IgD-negative memory B cell (primary cell): ENCODE measurements at regions not wholly inside any gene's neighbourhood (a gene's known extent, or its start where the extent isn't known, plus 50 kb on each side); places are given as distances from the start of the nearest gene placed in this dataset.

Experiments
- H3K27ac Mint-ChIP-seq, 3 donors: one replicate each; pipeline ENCODE4 v1.8.0; 2020 to 2022; ENCODE audit warnings: mild to moderate bottlenecking in 3 of 3, mixed read lengths in 3 of 3, moderate library complexity in 1 of 3
- H3K27me3 Mint-ChIP-seq: one replicate; pipeline ENCODE4 v1.8.0; 2021; ENCODE audit warnings: mixed read lengths
- H3K36me3 Mint-ChIP-seq: one replicate; pipeline ENCODE4 v1.8.0; 2020; ENCODE audit warnings: mild to moderate bottlenecking, mixed read lengths
- H3K4me1 Mint-ChIP-seq, 3 donors: one replicate each; pipeline ENCODE4 v1.8.0; 2020 to 2022; ENCODE audit warnings: mixed read lengths in 3 of 3, mild to moderate bottlenecking in 1 of 3
- H3K4me3 Mint-ChIP-seq, 4 donors: one replicate each; pipeline ENCODE4 v1.8.0; 2020 to 2022; ENCODE audit warnings: mild to moderate bottlenecking in 4 of 4, mixed read lengths in 4 of 4, moderate library complexity in 3 of 4
- H3K9me3 Mint-ChIP-seq, 3 donors: one replicate each; pipeline ENCODE4 v1.8.0; 2020 to 2021; ENCODE audit warnings: mixed read lengths in 3 of 3, mild to moderate bottlenecking in 1 of 3

DNA sequence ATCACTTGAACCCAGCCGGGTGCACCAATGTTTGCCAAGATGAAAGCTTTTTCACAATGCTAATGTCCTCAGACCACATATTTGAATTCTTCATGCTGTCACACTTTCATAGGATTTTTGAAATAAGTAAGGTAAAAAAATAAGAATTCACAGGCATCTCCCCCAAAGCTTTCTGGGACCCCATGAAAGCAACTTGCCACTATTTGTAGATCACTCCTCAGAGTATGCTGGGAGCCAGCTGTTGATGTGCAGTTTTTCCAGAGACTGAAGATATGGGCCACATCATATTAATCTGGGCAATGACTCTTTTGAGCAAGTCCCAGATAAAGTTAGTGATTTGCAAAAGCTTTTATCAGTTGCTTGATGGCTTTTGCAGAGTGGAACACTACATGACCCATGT, 507.9 kb downstream of the RASEF start:
- Mint-ChIP-seq H3K4me3 (no peak overlapping the region), H3K9me3 (no peaks in the 10 kb centered on the region), H3K36me3 (no peaks in the 10 kb centered on the region), H3K27ac (no peak overlapping the region), H3K27me3 (no peaks in the 10 kb centered on the region), H3K4me1 (no peaks in the 10 kb centered on the region)

DNA sequence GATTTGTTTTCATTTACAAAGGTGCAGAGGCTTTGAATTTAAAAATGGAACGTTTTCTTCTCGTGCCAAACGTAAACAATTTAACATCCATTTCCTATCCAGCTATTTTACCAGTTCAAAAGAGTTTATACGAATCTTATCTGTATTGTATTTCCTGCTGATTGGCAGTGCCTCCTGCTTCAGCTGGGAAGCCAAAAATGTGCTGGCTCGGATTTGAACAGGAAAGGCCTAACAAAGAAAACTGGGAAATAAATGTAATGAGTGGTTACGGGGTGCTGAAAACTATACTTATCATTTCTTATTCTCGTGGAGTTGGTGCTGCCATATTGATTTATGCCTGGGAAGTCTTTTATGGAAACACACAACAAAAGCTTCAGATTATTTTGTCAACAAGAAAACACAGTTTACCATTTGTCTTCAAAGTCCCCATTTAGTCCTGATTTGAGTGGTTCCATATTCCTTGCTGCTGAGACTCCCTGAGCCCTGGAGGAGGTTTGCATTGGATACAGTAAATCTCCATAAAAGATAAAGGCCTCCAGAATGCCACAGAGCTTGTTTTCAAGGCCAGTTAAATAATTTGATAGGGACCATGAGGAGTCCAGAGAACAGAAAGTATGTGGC, 507.4 kb downstream of the RASEF start:
- Mint-ChIP-seq H3K4me1 (no peaks in the 10 kb centered on the region), H3K27ac (no peak overlapping the region), H3K4me3 (no peak overlapping the region), H3K27me3 (no peaks in the 10 kb centered on the region), H3K36me3 (no peaks in the 10 kb centered on the region), H3K9me3 (no peaks in the 10 kb centered on the region)

DNA sequence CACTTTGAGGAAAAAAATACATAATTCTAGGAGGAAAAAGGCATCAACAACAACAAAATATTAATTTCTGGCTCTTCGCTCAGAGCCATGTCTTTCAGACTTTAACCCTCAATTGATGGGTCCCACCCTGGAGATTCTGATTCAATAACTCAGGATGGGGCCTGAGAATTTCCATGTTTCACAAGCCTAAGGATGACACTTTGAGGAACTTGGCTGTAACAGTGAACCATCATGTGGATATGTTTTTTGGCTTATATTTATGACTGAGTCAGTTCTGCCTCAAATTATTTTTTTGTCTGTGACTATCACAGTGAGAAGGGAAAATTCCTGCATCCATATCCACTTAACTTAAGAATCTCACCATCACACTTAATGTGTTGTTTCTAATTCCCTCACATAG, 504.6 kb downstream of the RASEF start:
- H3K4me1 Mint-ChIP-seq = no peaks in the 10 kb centered on the region
- H3K9me3 Mint-ChIP-seq = no peaks in the 10 kb centered on the region
- H3K27ac Mint-ChIP-seq = no peak overlapping the region
- no peaks in the 10 kb centered on the region for H3K36me3 Mint-ChIP-seq
- no peak overlapping the region for H3K4me3 Mint-ChIP-seq
- H3K27me3 Mint-ChIP-seq = no peaks in the 10 kb centered on the region

DNA sequence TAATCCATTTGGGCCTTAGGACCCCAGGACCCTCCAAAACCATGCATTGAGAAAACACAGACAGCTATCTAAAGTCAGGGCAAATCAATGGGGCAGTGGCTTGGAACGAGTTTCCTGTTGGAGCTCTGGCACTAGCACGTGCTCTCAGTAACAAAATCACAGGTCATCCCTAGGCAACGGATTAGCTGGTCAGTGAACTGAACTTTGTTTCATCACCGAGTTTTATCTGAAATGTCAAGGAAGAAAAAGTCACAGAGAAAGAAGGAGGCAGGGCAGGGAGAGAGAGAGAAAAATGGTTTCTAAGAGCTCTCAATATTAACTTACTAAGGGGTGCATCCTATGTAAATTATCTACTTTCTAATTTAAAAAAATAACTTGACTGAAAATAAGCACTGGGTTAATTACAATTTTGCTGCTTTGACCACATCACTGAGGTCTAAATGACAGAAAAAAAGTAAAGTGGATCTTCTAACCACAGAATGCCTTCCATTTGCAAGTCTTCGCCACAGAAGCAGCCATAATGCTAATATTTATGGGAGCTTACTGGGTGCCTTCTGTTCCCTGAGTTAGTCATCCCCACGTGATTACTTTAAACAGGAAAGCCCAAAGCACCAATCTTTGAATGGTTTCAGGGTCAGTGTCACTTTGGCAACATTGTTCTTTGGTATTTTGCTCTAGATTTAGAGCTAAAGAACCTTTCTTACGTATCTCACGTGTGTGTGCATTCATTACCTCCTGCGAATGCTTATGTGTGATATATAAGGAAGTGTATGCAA, 503.9 kb downstream of the RASEF start:
- Mint-ChIP-seq H3K4me1 (no peaks in the 10 kb centered on the region), H3K9me3 (no peaks in the 10 kb centered on the region), H3K4me3 (no peak overlapping the region), H3K36me3 (no peaks in the 10 kb centered on the region), H3K27me3 (no peaks in the 10 kb centered on the region), H3K27ac (no peak overlapping the region)

DNA sequence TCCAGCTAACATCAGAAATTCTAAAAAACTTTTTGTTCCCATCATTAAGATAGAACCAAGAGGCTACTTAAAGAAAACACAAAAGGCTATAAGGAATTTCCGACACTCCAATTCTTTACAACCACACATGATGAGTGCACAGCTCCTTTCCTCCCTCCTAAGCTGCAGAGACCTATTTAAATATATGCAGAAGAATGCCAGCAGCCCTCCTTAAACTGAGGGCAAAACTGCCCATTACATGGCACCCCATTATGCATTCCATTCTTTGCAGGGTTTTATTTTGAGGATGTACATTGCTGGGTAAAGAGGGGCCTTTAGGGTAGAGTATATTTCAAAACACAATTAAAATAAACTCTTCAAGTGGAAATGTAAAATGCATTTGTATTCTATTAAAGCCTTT, 502.9 kb downstream of the RASEF start:
- Mint-ChIP-seq H3K9me3 (no peaks in the 10 kb centered on the region), H3K4me3 (no peak overlapping the region), H3K36me3 (no peaks in the 10 kb centered on the region), H3K27me3 (no peaks in the 10 kb centered on the region), H3K4me1 (no peaks in the 10 kb centered on the region), H3K27ac (no peak overlapping the region)

DNA sequence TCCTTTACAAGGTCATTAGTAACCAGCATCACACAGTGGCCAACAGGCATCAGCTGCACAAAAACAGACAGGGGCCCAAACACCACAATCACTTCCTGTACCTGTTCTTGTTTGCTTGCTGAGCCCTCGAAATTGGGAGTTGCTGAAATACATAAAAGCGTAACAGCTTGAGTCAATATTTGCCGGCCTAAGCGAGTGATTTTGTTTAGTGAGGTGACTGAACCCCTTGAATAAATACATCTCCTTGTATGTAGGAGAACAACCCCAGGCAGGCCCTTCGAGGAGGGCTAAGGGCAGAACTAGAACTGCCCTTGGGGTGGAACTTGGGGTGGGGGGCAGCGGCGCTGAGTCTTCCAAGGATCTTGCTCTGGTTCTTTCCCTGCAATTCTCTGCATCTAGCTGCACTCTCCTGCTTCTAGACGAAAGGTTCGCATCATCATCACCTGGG, 502.5 kb downstream of the RASEF start:
- no peaks in the 10 kb centered on the region for H3K36me3 Mint-ChIP-seq

DNA sequence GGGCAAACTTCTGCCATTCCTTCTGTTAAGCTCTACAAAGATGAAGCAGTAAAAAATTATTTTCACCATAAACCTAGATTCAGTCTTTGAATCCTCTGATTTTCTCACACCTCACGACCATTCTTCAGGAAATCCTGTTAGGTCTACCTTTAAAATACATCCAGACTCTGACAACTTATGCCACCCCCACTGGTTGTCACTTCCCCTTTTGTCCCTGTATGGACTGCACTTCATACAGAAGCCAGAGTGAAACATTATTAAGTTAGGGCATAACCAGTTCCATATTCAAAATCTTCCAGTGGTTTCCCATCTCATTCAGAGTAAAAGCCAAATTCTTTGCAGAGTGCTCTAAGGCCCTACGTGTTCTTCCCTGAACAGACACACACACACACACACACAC, 499.8 kb downstream of the RASEF start:
- peaks cover 0 to 2% (median 0%) of the 10 kb centered on the region in 3 donors for H3K9me3 Mint-ChIP-seq
- H3K4me1 Mint-ChIP-seq = no peaks in the 10 kb centered on the region
- H3K36me3 Mint-ChIP-seq = no peaks in the 10 kb centered on the region
- no peaks in the 10 kb centered on the region for H3K27me3 Mint-ChIP-seq
- no peak overlapping the region for H3K27ac Mint-ChIP-seq
- H3K4me3 Mint-ChIP-seq = no peak overlapping the region

More for the DNA sequence above, 502.5 kb downstream of the RASEF start:
- Mint-ChIP-seq H3K4me3 (no peak overlapping the region), H3K9me3 (no peaks in the 10 kb centered on the region), H3K27me3 (no peaks in the 10 kb centered on the region), H3K4me1 (no peaks in the 10 kb centered on the region), H3K27ac (no peak overlapping the region)

DNA sequence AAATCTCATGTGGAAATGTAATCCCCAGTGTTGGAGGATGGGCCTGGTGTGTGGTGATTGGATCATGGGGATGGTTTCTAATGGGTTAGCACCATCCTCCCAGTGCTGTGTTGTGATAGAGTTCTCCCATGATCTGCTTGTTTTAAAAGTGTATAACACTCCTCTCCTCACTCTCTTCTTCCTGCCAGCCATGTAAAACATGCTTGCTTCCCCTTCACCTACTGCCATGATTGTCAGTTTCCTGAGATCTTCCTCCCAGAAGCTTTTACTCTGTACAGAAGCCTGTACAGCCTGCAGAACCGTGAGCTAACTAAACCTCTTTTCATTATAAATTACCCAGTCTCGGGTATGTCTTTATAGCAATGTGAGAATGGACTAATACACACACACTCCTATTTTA, 499.1 kb downstream of the RASEF start:
- no peak overlapping the region for H3K27ac Mint-ChIP-seq
- no peaks in the 10 kb centered on the region for H3K27me3 Mint-ChIP-seq
- H3K36me3 Mint-ChIP-seq = no peaks in the 10 kb centered on the region
- H3K9me3 Mint-ChIP-seq = peaks cover 0 to 2% (median 0%) of the 10 kb centered on the region in 3 donors
- no peaks in the 10 kb centered on the region for H3K4me1 Mint-ChIP-seq
- H3K4me3 Mint-ChIP-seq = no peak overlapping the region

DNA sequence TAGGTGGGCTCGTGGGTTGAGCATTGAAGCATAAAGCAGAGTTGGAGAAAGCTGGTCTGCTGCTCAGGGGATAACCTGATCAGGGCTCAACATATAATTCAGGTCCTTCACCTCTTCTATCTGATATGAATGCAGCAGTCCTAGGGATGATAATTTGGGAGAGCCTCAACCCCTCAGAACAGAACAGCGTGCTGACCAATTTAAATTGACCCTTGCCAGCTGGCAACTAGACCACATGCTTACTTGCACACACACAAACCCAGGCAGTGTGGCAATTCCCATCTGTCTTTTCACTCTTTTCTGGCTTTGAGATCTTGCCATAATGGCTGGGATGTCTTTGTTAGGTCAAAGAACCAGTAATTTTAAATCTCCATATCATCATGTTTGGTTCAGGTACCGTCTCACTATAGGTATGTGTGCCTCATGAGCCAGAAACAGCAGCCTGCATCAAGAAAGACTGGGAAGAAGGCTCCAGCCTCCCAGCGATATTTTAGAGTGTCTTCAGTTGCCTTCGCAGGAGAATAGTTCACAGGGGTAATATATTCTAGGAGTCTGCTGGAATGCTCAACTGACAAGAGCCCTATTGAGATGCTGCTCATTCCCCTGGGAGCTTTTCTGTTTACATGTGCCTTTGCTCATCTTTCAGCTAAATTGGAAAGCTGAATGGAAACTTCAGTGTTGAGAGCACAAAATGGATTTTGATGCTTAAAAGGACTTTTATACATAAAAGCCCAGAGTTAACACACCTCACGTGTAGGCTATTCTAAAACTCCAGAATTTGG, 497.6 kb downstream of the RASEF start:
- Mint-ChIP-seq H3K9me3 (peaks cover 0 to 2% (median 0%) of the 10 kb centered on the region in 3 donors), H3K27ac (no peak overlapping the region)

DNA sequence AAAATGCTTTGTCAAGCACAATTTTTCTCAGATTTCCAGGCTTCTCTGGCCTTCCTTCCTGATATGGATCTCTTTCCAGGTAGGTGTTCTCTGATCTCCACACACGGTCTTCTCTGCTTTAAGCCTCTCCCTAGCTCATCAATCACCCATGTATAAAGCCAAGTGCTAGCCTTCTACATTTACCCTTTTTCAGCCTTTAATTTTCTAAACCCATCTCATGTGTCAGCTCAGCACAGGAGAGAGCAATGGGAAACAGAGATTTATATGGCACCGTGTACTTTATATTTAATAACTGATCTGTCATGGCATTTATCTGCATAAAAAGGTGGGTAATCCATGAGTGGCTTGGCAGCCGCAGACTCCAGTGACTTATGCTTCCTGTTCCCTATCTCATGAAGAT, 495.0 kb downstream of the RASEF start:
- Mint-ChIP-seq H3K27me3 (peaks cover 2% of the 10 kb centered on the region), H3K4me1 (no peaks in the 10 kb centered on the region), H3K4me3 (no peak overlapping the region), H3K9me3 (peaks cover 0 to 4% (median 0%) of the 10 kb centered on the region in 3 donors), H3K27ac (no peak overlapping the region), H3K36me3 (no peaks in the 10 kb centered on the region)

More for the DNA sequence above, 497.6 kb downstream of the RASEF start:
- no peak overlapping the region for H3K4me3 Mint-ChIP-seq
- no peaks in the 10 kb centered on the region for H3K36me3 Mint-ChIP-seq
- no peaks in the 10 kb centered on the region for H3K27me3 Mint-ChIP-seq
- H3K4me1 Mint-ChIP-seq = no peaks in the 10 kb centered on the region

DNA sequence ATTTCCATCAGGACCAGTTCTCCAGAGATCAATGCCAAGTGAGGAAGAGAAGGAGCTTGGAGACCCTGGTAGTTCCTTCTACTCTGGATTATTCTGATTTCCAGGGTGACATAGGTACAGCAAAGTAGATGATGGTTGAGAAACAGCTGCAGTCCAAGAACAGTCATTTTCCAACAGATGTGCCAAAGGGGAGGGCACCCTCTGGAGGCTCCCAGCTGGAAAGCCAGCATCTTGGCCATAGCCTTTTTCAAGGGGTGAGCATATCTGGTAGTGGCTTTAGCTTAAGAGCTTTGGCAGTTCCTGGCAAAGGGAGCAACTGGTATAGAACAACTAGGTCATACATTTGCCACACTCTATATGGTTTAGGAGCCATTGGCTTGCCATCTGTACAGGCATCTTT, 492.7 kb downstream of the RASEF start:
- no peak overlapping the region for H3K4me3 Mint-ChIP-seq
- no peak overlapping the region for H3K27ac Mint-ChIP-seq
- H3K4me1 Mint-ChIP-seq = no peaks in the 10 kb centered on the region
- H3K9me3 Mint-ChIP-seq = peaks cover 0 to 9% (median 4%) of the 10 kb centered on the region in 3 donors
- peaks cover 2% of the 10 kb centered on the region for H3K27me3 Mint-ChIP-seq
- H3K36me3 Mint-ChIP-seq = no peaks in the 10 kb centered on the region

DNA sequence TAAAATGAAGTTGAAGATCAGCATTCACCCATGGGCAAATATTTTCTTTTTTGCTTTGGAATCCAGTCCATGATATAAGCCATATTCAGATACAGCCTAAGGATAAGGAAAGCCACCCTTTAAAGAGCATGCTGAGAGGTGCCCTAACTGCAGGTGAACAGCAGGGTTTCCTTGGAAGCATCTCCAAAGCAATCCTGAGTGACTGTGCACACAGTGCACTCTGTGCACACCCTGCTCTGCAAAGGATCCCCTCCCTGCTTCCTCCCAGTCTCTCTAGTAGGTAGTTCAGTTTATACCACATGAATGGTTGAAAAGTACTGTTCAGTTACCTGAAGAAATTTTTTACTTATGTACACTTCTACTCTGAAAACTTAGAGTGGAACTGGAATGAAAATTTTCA, 491.4 kb downstream of the RASEF start:
- Mint-ChIP-seq H3K27ac (no peak overlapping the region), H3K36me3 (no peaks in the 10 kb centered on the region), H3K4me1 (no peaks in the 10 kb centered on the region), H3K9me3 (peaks cover 0 to 12% (median 7%) of the 10 kb centered on the region in 3 donors), H3K4me3 (no peak overlapping the region), H3K27me3 (peaks cover 2% of the 10 kb centered on the region)

DNA sequence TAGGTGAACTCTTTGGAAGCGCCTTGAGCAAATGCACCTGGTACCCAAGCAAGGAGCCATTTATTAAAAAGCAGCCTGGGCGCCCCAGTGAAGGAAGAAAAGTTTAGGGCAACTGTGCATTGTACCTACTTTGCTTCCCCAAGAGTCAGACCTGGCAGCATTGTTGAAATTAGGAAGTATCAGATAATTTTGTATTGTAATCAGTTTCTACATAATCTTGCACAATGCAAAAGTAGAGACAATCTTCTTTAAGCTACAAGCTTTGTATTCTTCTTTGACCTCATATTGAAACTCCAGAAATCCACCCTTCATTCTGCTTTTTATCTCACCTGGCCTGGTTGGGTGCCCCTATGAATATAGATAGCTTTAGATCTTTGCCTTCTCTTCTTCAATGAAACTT, 490.8 kb downstream of the RASEF start:
- no peaks in the 10 kb centered on the region for H3K36me3 Mint-ChIP-seq
- no peak overlapping the region for H3K27ac Mint-ChIP-seq
- H3K4me1 Mint-ChIP-seq = no peaks in the 10 kb centered on the region
- no peak overlapping the region for H3K4me3 Mint-ChIP-seq
- H3K9me3 Mint-ChIP-seq = peaks cover 0 to 12% (median 5%) of the 10 kb centered on the region in 3 donors
- peaks cover 2% of the 10 kb centered on the region for H3K27me3 Mint-ChIP-seq

DNA sequence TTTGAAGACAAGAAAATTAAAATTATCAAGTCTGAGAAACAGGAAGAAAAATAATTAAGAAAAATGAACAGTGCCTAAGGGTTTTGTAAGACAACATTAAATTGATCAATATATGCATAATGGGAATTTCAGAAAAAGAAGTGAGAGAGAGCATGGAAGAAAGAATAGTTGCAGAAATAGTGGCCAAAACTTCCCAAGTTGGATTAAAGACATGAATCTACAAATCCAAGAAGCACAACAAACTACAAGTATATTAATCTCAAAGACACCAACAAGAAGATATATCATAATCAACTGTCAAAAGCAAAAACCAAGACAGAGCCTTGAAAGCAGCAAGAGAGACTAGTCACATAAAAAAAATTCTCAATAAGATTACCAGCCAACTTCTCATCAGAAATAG, 488.0 kb downstream of the RASEF start:
- Mint-ChIP-seq H3K4me3 (peak overlapping the region in 1 of 4 donors; percentile 18), H3K4me1 (no peaks in the 10 kb centered on the region), H3K36me3 (no peaks in the 10 kb centered on the region), H3K27me3 (peaks cover 2% of the 10 kb centered on the region), H3K9me3 (peaks cover 2 to 15% (median 9%) of the 10 kb centered on the region in 3 donors), H3K27ac (no peak overlapping the region)

DNA sequence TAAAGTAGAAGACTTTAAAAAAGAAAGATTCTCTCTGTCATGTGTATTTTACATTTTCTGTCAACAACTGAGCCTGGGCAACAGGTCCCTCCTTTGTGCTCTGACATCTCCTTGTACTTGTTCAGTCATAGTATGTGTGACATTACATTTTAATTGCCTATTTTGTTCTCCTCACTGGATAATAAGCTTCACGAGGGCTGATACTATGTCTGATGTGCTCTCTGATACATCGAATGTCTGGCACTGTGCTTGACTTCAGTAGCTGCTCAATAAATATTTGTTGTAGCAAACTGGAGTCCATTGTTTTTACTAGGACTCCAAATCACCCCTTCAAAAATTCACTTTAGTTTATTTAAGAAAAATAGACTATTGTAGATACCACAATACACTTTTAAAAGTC, 482.0 kb downstream of the RASEF start:
- Mint-ChIP-seq H3K9me3 (peaks cover 2 to 4% (median 3%) of the 10 kb centered on the region in 3 donors), H3K4me3 (no peak overlapping the region), H3K27ac (no peak overlapping the region), H3K4me1 (no peaks in the 10 kb centered on the region), H3K36me3 (no peaks in the 10 kb centered on the region), H3K27me3 (no peaks in the 10 kb centered on the region)
